Vagina (tissue), 2 donors: ENCODE measurements at regions not wholly inside any gene's neighbourhood (a gene's known extent, or its start where the extent isn't known, plus 50 kb on each side); places are given as distances from the start of the nearest gene placed in this dataset.

ENCODE experiments used
- DNase-seq, 2 donors: peaks; one replicate each; pipeline ENCODE4 v3.0.0-alpha.2; 2017; ENCODE audit errors: extremely low spot score in 2 of 2
- H3K27ac ChIP-seq: fragments of 200-600 bp; sonication (generic); one replicate; pipeline ENCODE4 v1.5.1; 2019
- H3K27me3 ChIP-seq: fragments of 200-600 bp; sonication (generic); one replicate; pipeline ENCODE4 v1.5.1; 2019
- H3K36me3 ChIP-seq, 2 donors: fragments of 200-600 bp; sonication (generic); one replicate each; pipeline ENCODE4 v1.5.1; 2017 to 2019
- H3K4me1 ChIP-seq: fragments of 200-600 bp; sonication (generic); one replicate; pipeline ENCODE4 v1.5.1; 2019
- H3K4me3 ChIP-seq, 2 donors: fragments of 200-600 bp; sonication (generic); 1 replicate in 1 of 2; 2 replicates in 1 of 2; pipeline ENCODE4 v1.5.1; 2016 to 2019
- H3K9me3 ChIP-seq: fragments of 200-600 bp; sonication (generic); one replicate; pipeline ENCODE4 v1.5.1; 2019
- POLR2A ChIP-seq, 2 donors: fragments of 450-650 bp; IDR thresholded peaks; one replicate each; pipeline ENCODE4 v1.6.1; 2017; ENCODE audit warnings: antibody characterized with exemption in 2 of 2, mild to moderate bottlenecking in 2 of 2, moderate library complexity in 2 of 2
- POLR2AphosphoS5 ChIP-seq, 2 donors: sonication (generic); formaldehyde crosslinking; IDR thresholded peaks; one replicate each; pipeline ENCODE4 v1.9.0; 2017; ENCODE audit warnings: antibody characterized with exemption in 2 of 2, mild to moderate bottlenecking in 2 of 2, low read depth in 1 of 2; ENCODE audit not compliant: insufficient read depth in 1 of 2
- intact Hi-C: fragments of 100-400 bp; cut with DNase I; formaldehyde crosslinking; loops from one replicate; pipeline ENCODE4 v1.15.1; 2023
- TF ChIP-seq, protein P1 (sequence below), 3 experiments: fragments of 450-650 bp in 2 of 3; fragments of 200-600 bp in 1 of 3; sonication (generic) in 1 of 3; IDR thresholded peaks; one replicate each; pipeline ENCODE4 v1.5.1; 2017 to 2019; ENCODE audit warnings: antibody characterized with exemption in 3 of 3, mild to moderate bottlenecking in 2 of 3, moderate library complexity in 2 of 3

- H3K9me3 ChIP-seq: no peaks in the 10 kb centered on the region
- DNase-seq: no peak
- intact Hi-C loops: no loop called here
- no peak overlapping the region for H3K27ac ChIP-seq
- TF ChIP-seq POLR2AphosphoS5 (IDR thresholded peaks at IDR 0.05; ENCODE audit: insufficient read depth in 1 of 2, low read depth in 1 of 2): no peak
- TF ChIP-seq, protein P1, sequence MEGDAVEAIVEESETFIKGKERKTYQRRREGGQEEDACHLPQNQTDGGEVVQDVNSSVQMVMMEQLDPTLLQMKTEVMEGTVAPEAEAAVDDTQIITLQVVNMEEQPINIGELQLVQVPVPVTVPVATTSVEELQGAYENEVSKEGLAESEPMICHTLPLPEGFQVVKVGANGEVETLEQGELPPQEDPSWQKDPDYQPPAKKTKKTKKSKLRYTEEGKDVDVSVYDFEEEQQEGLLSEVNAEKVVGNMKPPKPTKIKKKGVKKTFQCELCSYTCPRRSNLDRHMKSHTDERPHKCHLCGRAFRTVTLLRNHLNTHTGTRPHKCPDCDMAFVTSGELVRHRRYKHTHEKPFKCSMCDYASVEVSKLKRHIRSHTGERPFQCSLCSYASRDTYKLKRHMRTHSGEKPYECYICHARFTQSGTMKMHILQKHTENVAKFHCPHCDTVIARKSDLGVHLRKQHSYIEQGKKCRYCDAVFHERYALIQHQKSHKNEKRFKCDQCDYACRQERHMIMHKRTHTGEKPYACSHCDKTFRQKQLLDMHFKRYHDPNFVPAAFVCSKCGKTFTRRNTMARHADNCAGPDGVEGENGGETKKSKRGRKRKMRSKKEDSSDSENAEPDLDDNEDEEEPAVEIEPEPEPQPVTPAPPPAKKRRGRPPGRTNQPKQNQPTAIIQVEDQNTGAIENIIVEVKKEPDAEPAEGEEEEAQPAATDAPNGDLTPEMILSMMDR (IDR thresholded peaks at IDR 0.05): no peak
- TF ChIP-seq POLR2A (IDR thresholded peaks at IDR 0.05): no peak
- H3K27me3 ChIP-seq: no peaks in the 10 kb centered on the region
- H3K4me1 ChIP-seq: no peaks in the 10 kb centered on the region
- H3K36me3 ChIP-seq: no peaks in the 10 kb centered on the region
- H3K4me3 ChIP-seq: no peak overlapping the region
These were observed 311.5 kb upstream of the POGK start for GRCh38 chr1:166527752-166528151.

- intact Hi-C loops: no loop called here
- no peak overlapping the region for H3K4me3 ChIP-seq
- no peaks in the 10 kb centered on the region for H3K4me1 ChIP-seq
- no peaks in the 10 kb centered on the region for H3K36me3 ChIP-seq
- H3K9me3 ChIP-seq: no peaks in the 10 kb centered on the region
- TF ChIP-seq POLR2A (IDR thresholded peaks at IDR 0.05) (no peak), POLR2AphosphoS5 (IDR thresholded peaks at IDR 0.05; ENCODE audit: insufficient read depth in 1 of 2, low read depth in 1 of 2) (no peak)
- TF ChIP-seq, protein P1 (IDR thresholded peaks at IDR 0.05): no peak
- no peak for DNase-seq
- H3K27ac ChIP-seq: no peak overlapping the region
- H3K27me3 ChIP-seq: no peaks in the 10 kb centered on the region
These were observed 300.6 kb upstream of the POGK start for GRCh38 chr1:166538646-166539045.

DNA sequence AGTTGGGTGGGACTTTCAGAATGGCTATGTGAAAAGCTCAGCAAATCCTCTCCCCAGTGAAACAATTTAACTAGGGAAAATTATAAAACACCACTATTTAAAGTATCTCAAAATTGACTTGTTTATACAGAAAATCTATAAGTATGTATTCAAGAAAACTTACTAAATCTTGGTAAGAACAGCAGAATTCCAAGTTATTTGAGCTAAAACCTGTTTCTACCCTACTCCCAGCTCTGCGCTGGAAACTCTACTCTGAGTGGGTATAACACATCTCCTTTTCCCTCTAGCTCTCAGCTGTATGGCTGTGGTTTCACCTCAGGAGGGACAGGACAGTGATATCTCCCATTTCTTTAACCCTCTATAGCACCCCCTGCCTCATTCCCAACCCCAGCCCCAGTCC, 295.2 kb upstream of the POGK start:
- Histone ChIP-seq H3K4me1 (no peaks in the 10 kb centered on the region), H3K27ac (no peak overlapping the region), H3K4me3 (no peak overlapping the region), H3K36me3 (no peaks in the 10 kb centered on the region), H3K9me3 (no peaks in the 10 kb centered on the region), H3K27me3 (no peaks in the 10 kb centered on the region)
- DNase-seq: no peak
- intact Hi-C loops: no loop called here
- TF ChIP-seq POLR2AphosphoS5 (IDR thresholded peaks at IDR 0.05; ENCODE audit: insufficient read depth in 1 of 2, low read depth in 1 of 2) (no peak), POLR2A (IDR thresholded peaks at IDR 0.05) (no peak)
- TF ChIP-seq, protein P1 (IDR thresholded peaks at IDR 0.05): no peak

DNA sequence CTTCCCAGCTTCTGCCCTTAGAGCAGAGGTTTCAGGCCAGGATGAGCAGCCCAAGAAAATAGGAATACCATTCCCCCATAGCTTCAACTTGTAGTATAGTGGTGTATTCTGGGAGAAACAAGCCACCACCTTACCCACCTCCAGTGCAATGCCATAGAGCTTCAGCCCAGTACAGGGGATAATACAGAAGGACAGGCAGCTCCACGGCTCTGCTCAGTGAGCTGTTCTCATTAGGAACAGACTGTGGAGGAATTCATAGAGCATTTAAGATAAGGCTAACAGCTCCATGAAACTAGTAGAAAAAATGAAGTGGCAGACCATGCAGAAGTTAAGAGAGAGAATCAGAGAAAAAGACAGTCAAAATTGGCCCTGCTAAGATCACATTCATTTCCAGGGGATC, 294.7 kb upstream of the POGK start:
- no peaks in the 10 kb centered on the region for H3K36me3 ChIP-seq
- no peaks in the 10 kb centered on the region for H3K9me3 ChIP-seq
- intact Hi-C loops: no loop called here
- no peak overlapping the region for H3K4me3 ChIP-seq
- H3K27me3 ChIP-seq: no peaks in the 10 kb centered on the region
- TF ChIP-seq POLR2AphosphoS5 (IDR thresholded peaks at IDR 0.05; ENCODE audit: insufficient read depth in 1 of 2, low read depth in 1 of 2) (no peak), POLR2A (IDR thresholded peaks at IDR 0.05) (no peak)
- TF ChIP-seq, protein P1 (IDR thresholded peaks at IDR 0.05): no peak
- DNase-seq: no peak
- no peak overlapping the region for H3K27ac ChIP-seq
- H3K4me1 ChIP-seq: no peaks in the 10 kb centered on the region

- TF ChIP-seq, protein P1 (IDR thresholded peaks at IDR 0.05): no peak
- TF ChIP-seq POLR2A (IDR thresholded peaks at IDR 0.05): no peak
- TF ChIP-seq POLR2AphosphoS5 (IDR thresholded peaks at IDR 0.05; ENCODE audit: insufficient read depth in 1 of 2, low read depth in 1 of 2): no peak
- no peaks in the 10 kb centered on the region for H3K4me1 ChIP-seq
- H3K27me3 ChIP-seq: no peaks in the 10 kb centered on the region
- H3K36me3 ChIP-seq: no peaks in the 10 kb centered on the region
- no peak overlapping the region for H3K27ac ChIP-seq
- no peak for DNase-seq
- H3K9me3 ChIP-seq: no peaks in the 10 kb centered on the region
- H3K4me3 ChIP-seq: no peak overlapping the region
- intact Hi-C loops: no loop called here
These were observed 286.6 kb upstream of the POGK start for GRCh38 chr1:166552706-166553105.
